NT2/D1 (cell line): ENCODE measurements at regions not wholly inside any gene's neighbourhood (a gene's known extent, or its start where the extent isn't known, plus 50 kb on each side); places are given as distances from the start of the nearest gene placed in this dataset.

ENCODE experiments used
- SUZ12 ChIP-seq: IDR thresholded peaks from 2 replicates; pipeline ENCODE4 v1.6.1; 2011; ENCODE audit not compliant: insufficient read length, insufficient read depth; ENCODE audit errors: extremely low read depth
- YY1 ChIP-seq: IDR thresholded peaks from 2 replicates; pipeline ENCODE4 v1.6.1; 2011; ENCODE audit not compliant: insufficient read length, insufficient read depth

DNA sequence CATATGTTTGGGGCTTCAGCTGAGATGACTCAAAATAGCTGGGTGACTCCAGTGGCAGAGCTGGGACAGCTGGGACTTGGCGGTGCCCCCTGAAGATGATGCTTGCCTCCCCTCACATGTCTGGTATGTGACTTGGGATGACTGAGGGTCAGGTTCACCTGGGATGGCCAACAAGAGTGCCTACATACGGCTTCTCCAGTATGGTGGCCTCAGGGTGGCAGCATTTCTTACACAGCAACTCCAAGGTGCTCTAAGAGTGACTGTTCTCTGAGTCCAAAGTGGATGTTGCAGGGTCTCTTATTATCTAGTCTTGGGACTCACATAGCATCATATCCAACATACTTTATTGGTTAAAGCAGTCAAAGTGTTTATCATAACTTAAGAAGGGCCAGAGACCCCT, 87.8 kb upstream of the CENPW start:
- TF ChIP-seq SUZ12, result no peak
- no peak for TF ChIP-seq YY1
